HG03442 (cell line): ENCODE measurements at regions not wholly inside any gene's neighbourhood (a gene's known extent, or its start where the extent isn't known, plus 50 kb on each side); places are given as distances from the start of the nearest gene placed in this dataset.

Experiments used
- ATAC-seq: cut with Tn5 transposase; IDR thresholded peaks from one replicate; pipeline ENCODE4 v1.9.1; 2021; ENCODE audit warnings: mild to moderate bottlenecking, moderate library complexity; ENCODE audit not compliant: unreplicated experiment

- ATAC-seq, result no peak
Measured at GRCh38 chr3:144067059-144067458, 95.4 kb downstream of the DIPK2A start.

DNA sequence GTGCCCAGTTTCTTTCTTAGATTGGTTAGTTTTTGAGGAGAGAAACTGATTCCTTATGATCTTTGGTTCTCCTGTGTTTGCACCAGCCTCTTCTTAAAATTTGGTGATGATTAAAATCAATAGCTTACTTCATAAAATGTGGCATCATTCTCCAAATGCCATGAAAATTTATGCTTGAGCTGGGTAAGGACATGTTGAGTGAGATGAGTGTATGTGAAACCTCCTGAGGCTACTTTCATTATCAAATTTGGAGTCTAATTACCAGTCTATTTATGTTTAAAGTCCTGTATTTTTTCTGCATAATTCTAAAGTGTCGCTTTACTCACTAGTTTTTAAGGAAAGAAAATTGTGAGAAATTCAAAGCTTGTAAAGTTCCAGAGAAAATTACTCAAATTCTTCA, 102.1 kb downstream of the DIPK2A start:
- no peak for ATAC-seq

- no peak for ATAC-seq
Measured at GRCh38 chr3:144079634-144080033, 108.0 kb downstream of the DIPK2A start.

DNA sequence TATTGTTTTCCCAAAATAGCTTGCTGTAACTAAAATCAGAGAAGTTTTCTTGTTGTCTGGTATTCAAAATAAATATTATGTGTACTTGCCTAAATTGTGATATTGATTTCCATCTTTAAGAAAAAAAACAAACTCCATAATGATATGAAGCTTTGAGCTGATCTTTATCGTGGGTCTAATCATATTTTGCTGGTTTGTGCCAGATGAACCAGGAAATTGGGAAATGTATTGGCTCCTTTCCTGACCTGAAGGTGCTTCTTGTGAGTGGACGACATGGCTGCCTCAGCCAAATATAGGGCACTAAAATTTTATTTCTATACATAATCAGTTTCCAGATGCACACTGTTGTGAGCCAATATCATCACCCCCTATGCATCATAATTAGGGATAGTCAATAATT, 113.3 kb downstream of the DIPK2A start:
- no peak for ATAC-seq

- no peak for ATAC-seq
Measured at GRCh38 chr3:144085964-144086363, 114.3 kb downstream of the DIPK2A start.

- ATAC-seq, result no peak
Measured at GRCh38 chr3:144096016-144096415, 124.4 kb downstream of the DIPK2A start.

DNA sequence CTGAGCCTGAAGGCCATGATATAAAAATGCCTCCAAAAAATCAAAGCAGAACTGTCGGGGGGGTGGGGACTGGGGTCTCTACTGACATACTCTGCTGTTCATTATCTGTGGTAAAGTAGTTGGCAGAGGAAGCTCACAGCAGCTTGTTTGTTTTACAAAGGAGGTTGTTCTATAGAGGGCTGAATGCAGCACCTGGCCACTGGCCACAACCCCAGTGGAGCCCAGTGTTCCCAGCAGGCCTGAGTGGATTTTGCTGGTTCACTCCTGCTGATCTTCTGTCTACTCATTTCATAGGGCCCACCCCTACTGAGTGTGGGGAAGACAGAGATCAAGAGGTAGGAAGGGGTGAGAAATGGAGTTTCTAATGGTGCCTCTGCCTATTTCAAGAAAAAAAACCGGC, 125.5 kb downstream of the DIPK2A start:
- ATAC-seq, result no peak

DNA sequence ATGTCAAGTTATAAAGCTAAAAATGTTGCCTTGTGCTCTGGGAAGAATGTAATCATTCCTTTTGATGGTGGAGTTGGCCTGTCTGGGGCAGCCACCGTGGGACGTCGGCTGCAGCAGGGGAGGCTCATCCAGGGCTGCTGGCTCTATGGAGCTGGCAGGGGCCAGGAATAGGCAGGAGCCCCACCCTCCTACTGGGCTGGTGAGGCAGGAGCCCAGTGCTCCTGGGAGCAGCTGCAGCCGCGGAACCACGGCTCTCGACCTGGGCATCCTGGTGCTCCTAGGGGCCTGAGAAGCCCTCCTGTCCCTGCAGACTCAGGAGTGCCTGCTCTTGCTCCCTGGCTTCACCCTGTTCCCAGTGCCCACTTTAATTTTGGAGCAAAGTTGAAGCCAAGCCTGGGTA, 127.1 kb downstream of the DIPK2A start:
- no peak for ATAC-seq

GRCh38 chr3:144102421-144102820, 130.8 kb downstream of the DIPK2A start:
- no peak for ATAC-seq

DNA sequence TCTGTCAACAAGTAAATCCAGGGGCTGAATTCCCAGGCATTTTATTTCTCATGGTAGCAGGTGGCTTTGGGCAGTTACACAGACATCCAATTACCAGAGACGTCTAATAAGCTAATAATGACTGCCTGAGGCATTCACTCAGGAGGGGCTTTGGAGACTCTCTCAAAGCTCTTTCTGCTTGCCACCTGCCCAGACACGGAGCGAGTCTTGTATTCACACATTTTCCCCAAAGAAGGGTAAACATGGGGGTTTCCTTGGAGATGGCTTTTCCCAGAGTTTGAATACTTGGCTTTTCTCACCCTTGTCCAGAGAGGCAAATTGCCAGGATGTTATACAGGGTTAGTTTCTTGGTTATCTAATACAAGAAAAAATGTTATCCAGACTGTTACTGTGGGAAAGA, 132.6 kb downstream of the DIPK2A start:
- ATAC-seq, result no peak

GRCh38 chr3:144104679-144105078, 133.1 kb downstream of the DIPK2A start:
- no peak for ATAC-seq

GRCh38 chr3:144105542-144105941, 133.9 kb downstream of the DIPK2A start:
- no peak for ATAC-seq

- no peak for ATAC-seq
Measured at GRCh38 chr3:144106970-144107369, 135.3 kb downstream of the DIPK2A start.

GRCh38 chr3:144107923-144108322, 136.3 kb downstream of the DIPK2A start:
- no peak for ATAC-seq

- peak; percentile 97 for ATAC-seq
Measured at GRCh38 chr3:144109944-144110343, 138.3 kb downstream of the DIPK2A start.

DNA sequence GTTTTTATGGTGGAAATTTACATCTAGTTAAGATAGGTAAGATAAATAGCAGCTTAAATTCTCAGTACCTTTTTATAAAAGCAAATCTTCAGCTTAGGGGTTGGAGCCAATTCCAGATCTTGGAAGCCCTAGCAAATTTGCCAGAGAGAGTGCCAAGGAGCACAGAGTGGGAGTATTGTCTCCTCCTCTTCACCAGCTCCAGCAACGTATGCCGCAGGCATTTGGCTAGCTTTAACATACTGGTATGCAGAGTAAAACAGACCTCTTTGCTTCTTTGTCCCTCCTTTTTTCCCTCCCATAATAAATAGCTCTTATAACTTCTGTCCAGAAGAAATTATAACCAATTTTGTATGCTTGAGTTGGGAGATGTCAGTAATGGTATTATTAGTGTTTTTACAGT, 140.4 kb downstream of the DIPK2A start:
- no peak for ATAC-seq

DNA sequence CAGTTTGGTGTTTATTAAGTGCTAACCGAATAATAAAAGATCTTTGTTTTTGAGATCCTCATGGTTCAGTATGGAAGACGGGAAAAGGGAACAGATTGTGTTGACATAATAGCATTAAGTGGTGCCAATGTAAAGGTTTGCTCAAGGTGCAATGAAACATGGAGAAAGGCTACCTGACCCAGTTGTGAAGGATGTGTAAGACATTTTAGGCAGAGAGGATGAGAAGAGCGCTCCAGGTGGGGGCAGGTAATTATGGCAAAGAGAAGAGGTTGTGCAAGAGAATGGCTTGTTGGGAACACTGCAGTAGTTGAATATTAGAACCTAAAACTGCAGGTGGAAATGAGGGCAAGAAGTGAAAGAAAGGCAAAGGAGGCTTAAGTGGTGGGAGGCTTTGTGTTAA, 140.8 kb downstream of the DIPK2A start:
- ATAC-seq, result no peak

- ATAC-seq, result no peak
Measured at GRCh38 chr3:144114767-144115166, 143.1 kb downstream of the DIPK2A start.

DNA sequence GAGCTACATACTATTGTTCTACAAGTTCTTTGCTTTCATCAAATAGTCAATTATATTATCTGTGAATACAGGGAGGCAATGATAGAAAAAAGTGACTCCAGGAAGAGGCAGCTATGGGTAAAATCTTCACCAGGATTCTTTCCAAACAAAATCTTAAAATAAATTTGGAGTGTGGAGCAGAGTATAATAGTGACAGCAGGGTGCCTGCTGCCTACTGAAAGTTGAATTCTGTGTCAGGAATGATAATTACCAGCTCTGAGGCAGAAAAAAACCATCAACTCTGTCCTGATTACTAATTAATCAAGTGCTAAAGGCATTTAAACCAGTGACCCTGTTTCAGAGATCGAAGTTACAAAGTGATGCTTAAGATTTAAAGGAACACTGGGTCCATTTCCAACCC, 148.0 kb downstream of the DIPK2A start:
- ATAC-seq, result no peak

DNA sequence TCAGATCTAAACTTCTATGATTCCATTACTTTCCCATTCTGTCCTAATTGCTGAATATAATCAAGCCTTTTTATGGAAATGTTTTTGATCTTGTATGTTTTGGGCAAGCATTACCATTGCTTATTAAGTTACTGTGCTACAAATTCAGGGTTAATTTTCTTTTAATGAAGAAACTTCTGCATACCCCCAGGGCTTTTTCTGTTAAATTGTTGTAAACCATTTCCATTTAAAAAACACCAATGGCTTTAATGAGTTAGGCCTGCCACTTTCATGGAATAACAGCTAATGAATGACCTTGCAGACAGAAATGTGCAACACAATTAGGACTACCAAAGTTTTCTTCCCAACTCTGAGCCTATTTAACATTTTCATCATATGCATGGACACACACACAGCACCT, 150.0 kb downstream of the DIPK2A start:
- ATAC-seq, result no peak

GRCh38 chr3:144127014-144127413, 155.4 kb downstream of the DIPK2A start:
- ATAC-seq, result no peak

GRCh38 chr3:144127700-144128099, 156.1 kb downstream of the DIPK2A start:
- peak; percentile 13 for ATAC-seq

GRCh38 chr3:144128108-144128892, 156.7 kb downstream of the DIPK2A start:
- ATAC-seq, result peak; percentile 95
